PC-9 (cell line): ENCODE measurements at regions not wholly inside any gene's neighbourhood (a gene's known extent, or its start where the extent isn't known, plus 50 kb on each side); places are given as distances from the start of the nearest gene placed in this dataset.

ENCODE experiments used
- BruUV-seq: library from RNA; stranded (reverse); fragments of 400-500 nt; replicated peaks from 2 replicates; lab custom pipeline; 2021; lab: Mats Ljungman, UMichigan
- CTCF ChIA-PET: fragments of 300-600 bp; sonication (Branson Sonifier 250); formaldehyde crosslinking; loops from one replicate; lab custom pipeline; 2022; ENCODE audit warnings: antibody characterized with exemption; lab: Charles Lee
- POLR2A ChIA-PET: fragments of 300-600 bp; sonication (Branson Sonifier 250); formaldehyde crosslinking; loops from one replicate; lab custom pipeline; 2022; ENCODE audit warnings: antibody characterized with exemption; ENCODE audit not compliant: unreplicated experiment; lab: Charles Lee
- DNase-seq, 2 experiments: peaks; one replicate each; pipeline versions ENCODE4 v3.0.0 to v3.0.0-alpha.2; 2015 to 2022; ENCODE audit warnings: mixed read lengths in 1 of 2
- H2AFZ ChIP-seq: fragments of 200-600 bp; sonication (generic); 2 replicates; pipeline ENCODE4 v1.8.1; 2017; ENCODE audit warnings: antibody characterized with exemption
- H3F3A ChIP-seq: fragments of 200-600 bp; sonication (generic); 2 replicates; pipeline ENCODE4 v1.8.1; 2017; ENCODE audit warnings: antibody characterized with exemption, mild to moderate bottlenecking, low read depth; ENCODE audit not compliant: insufficient read depth
- H3K27ac ChIP-seq: fragments of 200-600 bp; sonication (generic); 2 replicates; pipeline ENCODE4 v1.6.1; 2016; ENCODE audit warnings: mixed run types
- H3K27me3 ChIP-seq: fragments of 200-600 bp; sonication (generic); 2 replicates; pipeline ENCODE4 v1.6.1; 2016; ENCODE audit warnings: low read depth, mixed run types; ENCODE audit not compliant: insufficient read depth
- H3K36me3 ChIP-seq: fragments of 200-600 bp; sonication (generic); 2 replicates; pipeline ENCODE4 v1.6.1; 2016; ENCODE audit warnings: low read depth, mixed run types
- H3K4me1 ChIP-seq: fragments of 200-600 bp; sonication (generic); replicated peaks from 2 replicates; pipeline ENCODE4 v1.6.1; 2016; ENCODE audit warnings: mixed run types; ENCODE audit not compliant: insufficient read depth
- H3K4me2 ChIP-seq: fragments of 200-600 bp; sonication (generic); 2 replicates; pipeline ENCODE4 v1.6.1; 2017; ENCODE audit warnings: mixed run types
- H3K4me3 ChIP-seq: fragments of 200-600 bp; sonication (generic); 2 replicates; pipeline ENCODE4 v1.6.1; 2016; ENCODE audit warnings: mixed run types
- H3K79me2 ChIP-seq: fragments of 200-600 bp; sonication (generic); 2 replicates; pipeline ENCODE4 v1.6.1; 2017; ENCODE audit warnings: low read depth, mixed run types
- H3K9me2 ChIP-seq: fragments of 200-600 bp; sonication (generic); 2 replicates; pipeline ENCODE4 v1.8.1; 2017; ENCODE audit warnings: mild to moderate bottlenecking; ENCODE audit not compliant: insufficient read depth
- H3K9me3 ChIP-seq: fragments of 200-600 bp; sonication (generic); 2 replicates; pipeline ENCODE4 v1.8.1; 2016; ENCODE audit warnings: low read depth; ENCODE audit not compliant: insufficient read depth
- H4K20me1 ChIP-seq: fragments of 200-600 bp; sonication (generic); 2 replicates; pipeline ENCODE4 v1.8.1; 2017; ENCODE audit not compliant: insufficient read depth
- EZH2 ChIP-seq: fragments of 200-600 bp; sonication (generic); IDR thresholded peaks from 2 replicates; pipeline ENCODE4 v1.8.0; 2017; ENCODE audit warnings: antibody characterized with exemption, low read depth
- intact Hi-C: fragments of 100-400 bp; cut with micrococcal nuclease; formaldehyde crosslinking; loops from one replicate; pipeline ENCODE4 v1.10.0; 2022; ENCODE audit not compliant: unreplicated experiment
- TF ChIP-seq, protein P1 (sequence below): fragments of 200-600 bp; sonication (generic); conservative IDR thresholded peaks from 2 replicates; pipeline ENCODE4 v1.6.1; 2017; ENCODE audit warnings: mixed run types, antibody characterized with exemption, mild to moderate bottlenecking, moderate library complexity

DNA sequence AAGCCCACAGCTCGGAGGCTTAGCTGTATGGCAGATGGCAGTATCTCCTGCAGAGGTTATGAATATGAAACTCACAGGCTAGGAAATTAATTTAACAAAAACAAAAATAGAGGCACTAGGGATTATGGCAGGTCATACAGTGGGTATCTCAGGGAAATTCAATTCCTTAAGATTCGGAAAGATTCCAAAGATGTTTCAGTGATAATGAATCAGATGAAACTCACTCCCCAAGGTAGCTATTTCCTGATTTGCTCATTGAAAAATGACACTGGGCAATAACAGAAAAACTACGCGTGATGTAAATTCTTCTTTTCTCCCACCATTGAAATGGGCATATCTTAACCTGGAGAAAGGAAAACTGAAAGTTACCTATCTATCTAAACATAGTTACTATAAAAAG, 414.1 kb downstream of the STK39 start:
- Histone ChIP-seq H3K79me2 (no peaks in the 10 kb centered on the region), H3K9me2 (no peaks in the 10 kb centered on the region), H3K27me3 (no peaks in the 10 kb centered on the region), H3K27ac (no peak overlapping the region), H3K4me1 (no peaks in the 10 kb centered on the region), H3K4me2 (no peak overlapping the region), H3F3A (no peaks in the 10 kb centered on the region), H2AFZ (no peak overlapping the region), H3K9me3 (no peaks in the 10 kb centered on the region), H3K36me3 (no peaks in the 10 kb centered on the region), H4K20me1 (no peaks in the 10 kb centered on the region), H3K4me3 (no peak overlapping the region)
- no peak for DNase-seq
- CTCF ChIA-PET, result no interaction called here
- TF ChIP-seq, protein P1, sequence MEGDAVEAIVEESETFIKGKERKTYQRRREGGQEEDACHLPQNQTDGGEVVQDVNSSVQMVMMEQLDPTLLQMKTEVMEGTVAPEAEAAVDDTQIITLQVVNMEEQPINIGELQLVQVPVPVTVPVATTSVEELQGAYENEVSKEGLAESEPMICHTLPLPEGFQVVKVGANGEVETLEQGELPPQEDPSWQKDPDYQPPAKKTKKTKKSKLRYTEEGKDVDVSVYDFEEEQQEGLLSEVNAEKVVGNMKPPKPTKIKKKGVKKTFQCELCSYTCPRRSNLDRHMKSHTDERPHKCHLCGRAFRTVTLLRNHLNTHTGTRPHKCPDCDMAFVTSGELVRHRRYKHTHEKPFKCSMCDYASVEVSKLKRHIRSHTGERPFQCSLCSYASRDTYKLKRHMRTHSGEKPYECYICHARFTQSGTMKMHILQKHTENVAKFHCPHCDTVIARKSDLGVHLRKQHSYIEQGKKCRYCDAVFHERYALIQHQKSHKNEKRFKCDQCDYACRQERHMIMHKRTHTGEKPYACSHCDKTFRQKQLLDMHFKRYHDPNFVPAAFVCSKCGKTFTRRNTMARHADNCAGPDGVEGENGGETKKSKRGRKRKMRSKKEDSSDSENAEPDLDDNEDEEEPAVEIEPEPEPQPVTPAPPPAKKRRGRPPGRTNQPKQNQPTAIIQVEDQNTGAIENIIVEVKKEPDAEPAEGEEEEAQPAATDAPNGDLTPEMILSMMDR, result no peak
- TF ChIP-seq EZH2, result no peak
- POLR2A ChIA-PET, result no interaction called here
- no TSS peak for BruUV-seq
- intact Hi-C loops, result no loop called here

DNA sequence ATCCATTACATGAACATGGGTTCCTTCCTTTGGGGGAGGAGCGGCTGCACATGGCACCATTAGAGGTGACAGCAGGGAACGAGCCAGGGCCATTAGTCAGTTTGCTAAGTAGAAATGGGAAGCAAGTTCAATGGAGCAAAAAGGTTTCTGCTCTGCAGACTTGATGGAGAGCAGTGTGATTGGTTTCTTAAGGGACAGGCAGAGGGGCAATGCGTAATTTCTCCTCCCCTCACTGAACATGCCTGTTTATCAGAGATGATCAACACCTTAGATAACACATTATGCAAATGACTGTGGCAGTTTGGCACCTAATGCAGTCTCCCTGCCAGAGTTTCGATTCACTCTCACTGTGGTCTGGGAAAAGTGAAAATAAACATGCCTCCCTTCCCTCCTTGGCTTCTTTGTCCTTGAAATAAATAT, 414.5 kb downstream of the STK39 start:
- H3K36me3 ChIP-seq, result no peaks in the 10 kb centered on the region
- no peak for DNase-seq
- no peak overlapping the region for H3K4me3 ChIP-seq
- no peak overlapping the region for H3K4me2 ChIP-seq
- H3F3A ChIP-seq, result no peaks in the 10 kb centered on the region
- H3K9me2 ChIP-seq, result no peaks in the 10 kb centered on the region
- H4K20me1 ChIP-seq, result no peaks in the 10 kb centered on the region
- TF ChIP-seq EZH2, result no peak
- TF ChIP-seq, protein P1, result no peak
- intact Hi-C loops, result no loop called here
- no peaks in the 10 kb centered on the region for H3K9me3 ChIP-seq
- BruUV-seq, result no TSS peak
- no peak overlapping the region for H2AFZ ChIP-seq
- no peak overlapping the region for H3K27ac ChIP-seq
- ChIA-PET CTCF (no interaction called here), POLR2A (no interaction called here)
- no peaks in the 10 kb centered on the region for H3K4me1 ChIP-seq
- H3K27me3 ChIP-seq, result no peaks in the 10 kb centered on the region
- no peaks in the 10 kb centered on the region for H3K79me2 ChIP-seq

DNA sequence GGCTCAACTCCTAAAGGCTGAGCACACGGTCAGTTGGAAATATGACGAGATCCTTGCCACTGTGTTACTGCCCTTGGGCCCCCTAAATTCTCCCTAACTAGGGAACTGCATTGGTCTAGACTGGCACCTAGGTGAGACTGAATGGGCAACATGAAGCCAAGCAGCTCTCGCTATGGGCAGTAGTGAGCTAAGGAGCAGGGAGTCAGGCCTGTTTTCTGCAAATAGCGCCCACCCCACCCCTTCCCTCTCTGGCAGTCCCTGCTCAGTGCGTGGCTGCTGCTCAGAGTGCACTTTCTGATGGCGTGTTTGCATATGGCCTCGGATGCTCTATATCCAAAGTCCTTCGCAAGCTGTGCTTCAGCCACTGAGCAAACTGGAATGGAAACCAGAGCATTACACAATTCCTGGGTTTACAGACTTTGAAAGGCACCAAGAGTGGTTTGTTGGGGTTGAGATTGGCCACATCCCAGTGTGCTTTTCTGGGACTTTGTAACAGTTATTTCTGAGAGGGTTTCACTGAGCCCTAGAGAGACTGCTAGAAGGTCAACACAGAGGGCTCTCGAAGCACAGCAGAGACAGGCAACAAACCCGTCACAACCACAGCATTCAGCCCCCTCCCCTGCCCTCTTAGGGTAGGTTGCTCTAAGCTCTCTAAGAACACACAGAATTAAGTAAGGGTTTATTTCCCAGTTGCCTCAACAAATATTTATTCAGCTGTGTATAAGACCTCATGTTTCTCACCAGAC, 419.9 kb downstream of the STK39 start:
- no peaks in the 10 kb centered on the region for H3K9me3 ChIP-seq
- H3K79me2 ChIP-seq, result no peaks in the 10 kb centered on the region
- CTCF ChIA-PET, result no interaction called here
- H3K27ac ChIP-seq, result no peak overlapping the region
- no TSS peak for BruUV-seq
- H3K27me3 ChIP-seq, result no peaks in the 10 kb centered on the region
- no peaks in the 10 kb centered on the region for H3K4me1 ChIP-seq
- no peak for TF ChIP-seq EZH2
- TF ChIP-seq, protein P1, result no peak
- no peaks in the 10 kb centered on the region for H3K9me2 ChIP-seq
- H3K36me3 ChIP-seq, result no peaks in the 10 kb centered on the region
- no peaks in the 10 kb centered on the region for H4K20me1 ChIP-seq
- H3K4me2 ChIP-seq, result no peak overlapping the region
- no peak for DNase-seq
- H3K4me3 ChIP-seq, result no peak overlapping the region
- intact Hi-C loops, result no loop called here
- POLR2A ChIA-PET, result no interaction called here
- no peak overlapping the region for H2AFZ ChIP-seq
- no peaks in the 10 kb centered on the region for H3F3A ChIP-seq
